ENCODE measurements at regions not wholly inside any gene's neighbourhood (a gene's known extent, or its start where the extent isn't known, plus 50 kb on each side); places are given as distances from the start of the nearest gene placed in this dataset.
"Not testable (repeated sequence)": the region's sequence is repeated elsewhere in the genome, so short reads cannot be mapped to it uniquely, and the experiment has no call there.

DNA sequence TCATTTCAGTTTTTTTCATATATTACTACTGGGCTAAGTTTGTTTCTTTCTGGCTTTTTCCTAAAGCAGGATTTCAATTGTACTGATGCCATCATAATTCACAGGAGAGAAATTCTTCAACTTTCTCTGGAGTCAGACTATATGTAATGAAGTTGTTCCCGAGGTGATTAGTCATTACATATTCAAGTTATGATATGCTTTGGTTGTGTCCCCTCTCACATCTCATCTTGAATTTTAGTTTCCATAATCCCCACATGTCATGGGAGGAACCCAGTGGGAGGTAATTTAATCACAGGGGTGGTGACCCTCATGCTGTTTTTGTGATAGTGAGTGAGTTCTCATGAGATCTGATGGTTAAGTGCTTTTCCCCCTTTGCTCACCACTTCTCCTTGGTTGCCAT is 227.5 kb upstream of the LRIG3 start:
- no peak for DNase-seq (ENCODE audit: low read depth)

DNA sequence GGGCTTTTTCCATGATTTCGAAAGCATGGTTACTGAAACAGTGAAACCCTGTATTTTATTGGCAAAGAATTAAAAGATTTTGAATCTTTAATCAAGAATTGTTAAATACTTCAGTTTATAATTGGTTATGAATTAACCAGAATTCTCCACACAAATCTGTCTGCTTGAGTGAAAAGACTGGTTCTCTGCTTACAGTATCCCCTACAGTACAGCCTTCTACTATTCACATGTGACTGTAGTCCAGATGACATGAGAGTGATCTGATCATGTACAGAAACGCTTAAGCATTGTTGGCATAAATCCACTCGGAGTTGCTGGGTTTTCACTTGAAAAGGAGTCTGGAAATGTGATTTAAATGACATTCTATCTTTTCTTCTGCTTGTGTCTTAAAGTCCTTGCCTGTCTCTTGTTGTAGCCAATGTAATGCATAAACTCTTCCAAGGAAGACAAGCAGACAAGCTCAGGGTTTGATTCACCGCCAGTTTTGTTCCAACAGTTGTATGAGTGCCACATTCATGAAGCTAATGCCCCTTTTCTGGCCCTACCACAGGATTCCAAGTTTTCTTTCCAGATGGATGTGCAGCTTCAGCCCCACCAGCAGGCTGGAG is 222.0 kb upstream of the LRIG3 start:
- no peak for DNase-seq (ENCODE audit: low read depth)

- no peak for DNase-seq (ENCODE audit: low read depth)
These were observed 214.4 kb upstream of the LRIG3 start for GRCh38 chr12:59134750-59135149.

DNA sequence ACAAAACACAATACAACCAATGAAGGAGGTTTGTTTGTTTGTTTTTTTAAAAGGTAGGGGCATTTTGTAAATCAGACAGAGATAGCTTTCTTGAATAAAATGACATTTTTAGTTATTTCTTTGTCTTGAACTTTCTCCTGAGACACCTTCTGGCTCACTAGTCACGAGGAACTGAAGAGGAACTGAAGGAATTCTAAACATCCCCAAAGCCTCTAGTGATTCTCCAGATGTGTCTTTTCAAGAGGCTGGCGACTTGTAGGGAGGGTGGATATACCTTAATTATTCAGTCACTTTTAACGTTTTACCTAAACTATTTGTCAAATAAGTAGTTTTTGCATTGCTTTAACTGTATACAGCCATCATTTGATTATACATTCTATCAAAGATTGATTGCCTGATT is 211.2 kb upstream of the LRIG3 start:
- no peak for DNase-seq (ENCODE audit: low read depth)

DNA sequence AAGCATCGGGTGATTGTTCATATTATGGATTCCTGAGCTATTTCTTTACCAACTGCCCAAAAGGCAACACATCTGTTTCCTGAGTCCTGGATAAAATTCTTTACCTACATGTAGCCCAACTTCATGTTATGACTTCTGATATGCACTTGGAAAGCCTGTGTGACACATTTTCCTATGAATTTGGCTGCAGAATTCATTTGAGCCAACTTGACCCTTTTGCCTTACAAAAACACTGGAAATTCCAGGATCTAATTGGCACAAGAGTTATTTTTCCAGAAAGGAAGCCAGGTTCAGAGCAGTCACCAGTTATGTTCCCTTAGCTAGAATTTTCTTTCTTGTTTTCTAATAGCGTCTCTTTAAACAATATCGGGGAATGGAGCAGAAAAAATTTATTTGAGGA is 202.5 kb upstream of the LRIG3 start:
- no peak for DNase-seq (ENCODE audit: low read depth)

DNA sequence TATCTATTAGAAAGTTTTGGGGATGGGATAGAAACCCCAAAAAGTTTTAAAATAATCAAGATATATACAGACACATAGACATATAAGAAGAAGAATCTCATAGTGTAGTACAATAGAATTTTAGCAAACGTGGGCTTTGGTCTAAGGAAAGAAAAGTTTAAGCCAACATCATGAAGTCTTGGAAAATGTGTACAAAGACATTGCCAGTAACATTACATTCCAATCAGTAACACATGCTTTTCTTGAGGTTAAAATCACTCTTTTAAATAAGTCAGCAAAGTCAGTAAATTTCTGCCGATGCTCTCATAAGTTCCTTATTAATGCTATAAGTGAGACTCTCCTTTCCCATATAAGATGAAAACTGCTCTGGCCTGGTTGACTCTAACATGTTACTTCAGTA is 201.1 kb upstream of the LRIG3 start:
- DNase-seq (ENCODE audit: low read depth), result no peak

- DNase-seq (ENCODE audit: low read depth), result no peak
These were observed 199.4 kb upstream of the LRIG3 start for GRCh38 chr12:59119676-59120075.

DNA sequence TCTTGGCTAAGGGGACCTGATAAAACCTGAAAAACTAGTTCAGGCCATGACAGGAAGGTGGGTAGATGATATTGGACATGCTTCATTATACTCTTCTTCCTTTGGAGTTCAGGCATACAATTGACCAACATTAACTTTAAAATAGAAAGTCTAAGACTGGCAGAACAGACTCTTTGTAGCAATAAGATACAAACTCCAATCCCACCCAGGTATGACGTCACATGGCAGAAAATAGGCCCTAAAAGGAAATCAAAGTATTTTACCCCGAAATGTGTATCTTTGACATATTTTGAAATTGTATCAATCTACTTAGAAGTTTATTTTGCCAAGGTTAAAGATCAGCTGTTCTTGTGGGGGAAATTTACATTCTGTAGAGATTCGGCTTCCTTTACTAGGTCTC is 198.1 kb upstream of the LRIG3 start:
- DNase-seq (ENCODE audit: low read depth), result no peak

DNA sequence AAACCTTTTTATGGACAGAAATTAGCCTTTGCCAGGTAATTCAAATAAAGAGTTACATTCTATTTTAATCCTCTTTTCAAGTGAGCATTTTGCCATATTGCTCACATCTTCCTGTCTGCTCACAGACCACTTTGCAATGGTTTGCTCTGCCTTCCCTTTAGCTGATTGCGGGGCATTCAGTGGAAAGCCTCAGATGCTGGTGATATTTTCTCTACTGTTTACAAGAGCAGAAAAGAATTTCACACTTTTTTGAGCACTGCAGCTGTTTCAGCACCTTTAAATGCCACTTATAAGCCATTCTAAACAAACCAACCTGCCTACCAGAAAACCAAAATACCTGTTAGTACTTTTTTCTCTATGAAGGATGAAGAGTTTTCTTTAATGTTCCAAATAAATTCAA is 195.7 kb upstream of the LRIG3 start:
- no peak for DNase-seq (ENCODE audit: low read depth)

- DNase-seq (ENCODE audit: low read depth), result no peak
These were observed 195.2 kb upstream of the LRIG3 start for GRCh38 chr12:59115526-59115925.

DNA sequence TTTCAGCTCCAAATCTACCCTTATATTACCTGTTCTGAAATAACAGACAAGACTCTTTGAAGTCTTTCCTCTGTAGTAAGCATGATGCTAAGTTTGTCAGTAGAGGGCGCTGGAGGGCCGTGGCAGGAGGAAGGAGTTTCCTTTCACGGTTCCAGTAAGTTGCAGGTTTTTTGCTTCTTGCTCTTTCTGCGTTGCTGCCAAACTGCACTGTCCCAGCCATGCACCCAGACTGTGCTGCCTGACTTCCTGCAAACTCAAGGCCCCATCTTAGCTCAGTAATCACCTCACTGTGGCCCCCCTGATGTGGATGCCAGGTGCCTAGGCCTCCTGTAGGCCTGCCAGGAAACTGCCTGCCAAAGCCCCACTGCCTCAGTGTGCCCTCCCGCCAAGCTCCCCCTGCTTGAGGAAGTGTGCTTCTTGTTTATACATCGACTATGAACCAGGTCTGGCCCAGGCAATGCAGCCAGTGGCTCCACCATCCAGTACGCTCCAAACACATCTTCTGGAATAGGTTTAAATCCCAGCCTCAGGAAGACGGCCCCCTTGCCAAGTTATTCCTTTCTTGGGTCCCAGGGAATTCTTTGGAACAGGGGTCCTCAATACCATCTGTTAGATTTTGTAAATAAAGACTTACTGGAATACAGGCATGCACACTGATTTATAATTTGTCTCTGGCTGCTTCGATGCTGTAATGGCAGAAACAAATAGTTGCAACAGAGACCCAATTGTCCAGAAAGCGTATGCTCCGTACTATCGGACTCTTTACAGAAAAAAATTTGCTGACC is 193.7 kb upstream of the LRIG3 start:
- peak; percentile 13 for DNase-seq (ENCODE audit: low read depth)

GRCh38 chr12:59111851-59112250 is 191.5 kb upstream of the LRIG3 start:
- DNase-seq (ENCODE audit: low read depth), result no peak

- DNase-seq (ENCODE audit: low read depth), result not testable (repeated sequence)
These were observed 188.2 kb upstream of the LRIG3 start for GRCh38 chr12:59108516-59108915.

DNA sequence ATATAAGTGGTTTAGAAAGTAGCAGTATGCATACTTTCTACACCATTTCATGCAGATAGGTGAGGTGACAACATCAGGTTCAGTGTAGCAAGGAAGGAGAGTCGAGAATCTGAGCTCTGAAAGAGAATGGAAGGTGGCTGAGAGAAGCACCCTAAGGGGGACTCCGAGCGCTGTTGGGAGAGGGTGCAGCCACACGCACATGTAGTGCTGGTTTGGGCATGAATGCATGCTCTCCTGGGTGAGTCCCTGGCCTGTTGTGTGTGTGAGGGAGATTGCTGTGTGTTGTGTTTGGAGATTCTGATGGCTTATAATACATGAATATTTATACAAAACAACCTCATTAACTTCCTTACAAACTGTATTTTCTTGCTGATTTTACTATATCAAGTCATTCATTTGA is 180.3 kb upstream of the LRIG3 start:
- no peak for DNase-seq (ENCODE audit: low read depth)

- DNase-seq (ENCODE audit: low read depth), result no peak
These were observed 177.6 kb upstream of the LRIG3 start for GRCh38 chr12:59097876-59098275.

DNA sequence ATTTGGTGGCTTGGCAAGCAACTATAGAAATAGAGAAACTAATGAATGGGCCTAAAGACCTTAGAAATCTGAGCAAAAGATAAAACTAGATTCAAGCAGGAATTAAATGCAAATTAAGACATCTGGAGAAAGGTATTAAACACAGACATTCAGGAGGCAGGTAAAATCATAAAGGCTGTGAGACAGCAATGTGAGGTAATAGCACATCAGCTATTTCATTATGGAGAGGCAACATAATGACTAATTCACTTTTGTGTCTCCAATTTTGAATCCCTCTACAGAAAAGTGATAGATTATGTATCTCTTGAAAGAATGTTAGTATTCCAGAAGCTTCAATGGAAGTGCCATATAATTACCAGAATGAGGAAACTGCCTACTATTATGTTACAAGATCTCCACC is 175.9 kb upstream of the LRIG3 start:
- DNase-seq (ENCODE audit: low read depth), result no peak

- DNase-seq (ENCODE audit: low read depth), result no peak
These were observed 172.9 kb upstream of the LRIG3 start for GRCh38 chr12:59093073-59093772.

DNA sequence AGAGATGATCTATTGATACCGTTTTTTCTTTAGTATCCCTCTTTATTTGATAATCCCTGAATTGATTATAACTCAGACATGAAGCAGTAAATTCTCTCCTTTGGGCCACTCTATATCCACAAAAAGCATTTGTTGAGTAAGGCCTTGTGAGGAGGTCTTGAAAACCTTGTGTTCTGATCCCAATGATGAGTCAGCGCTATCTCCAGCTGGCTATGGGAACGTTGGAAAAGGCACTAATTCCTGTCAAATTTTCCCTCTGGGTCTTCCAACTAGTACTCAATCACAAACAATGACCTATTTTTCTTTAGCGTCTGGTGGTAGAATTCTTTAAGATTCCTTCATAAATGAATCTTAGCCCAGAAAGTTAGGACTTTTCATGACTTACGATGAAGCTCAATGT is 168.4 kb upstream of the LRIG3 start:
- no peak for DNase-seq (ENCODE audit: low read depth)

DNA sequence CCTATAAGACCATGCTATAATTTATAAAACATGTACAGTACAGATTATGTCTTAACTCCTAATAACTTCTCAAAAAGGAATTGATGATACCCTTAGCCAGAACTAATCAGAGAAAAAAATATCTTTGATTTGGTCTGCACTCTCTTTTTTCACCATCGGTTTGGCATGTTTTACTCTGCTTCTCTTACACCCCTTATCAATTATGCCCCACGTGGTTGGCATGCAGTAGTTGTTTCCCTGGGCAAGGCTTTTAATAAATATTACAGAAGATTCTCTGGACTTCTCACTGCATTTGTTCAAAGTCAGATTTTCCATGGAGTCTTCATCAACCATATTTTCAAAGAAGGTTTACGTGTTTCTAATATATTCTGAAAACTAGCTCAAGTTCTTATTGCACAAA is 167.4 kb upstream of the LRIG3 start:
- DNase-seq (ENCODE audit: low read depth), result no peak

GRCh38 chr12:59087077-59087673 is 166.9 kb upstream of the LRIG3 start:
- DNase-seq (ENCODE audit: low read depth), result no peak

- DNase-seq (ENCODE audit: low read depth), result no peak
These were observed 165.8 kb upstream of the LRIG3 start for GRCh38 chr12:59086126-59086525.

DNA sequence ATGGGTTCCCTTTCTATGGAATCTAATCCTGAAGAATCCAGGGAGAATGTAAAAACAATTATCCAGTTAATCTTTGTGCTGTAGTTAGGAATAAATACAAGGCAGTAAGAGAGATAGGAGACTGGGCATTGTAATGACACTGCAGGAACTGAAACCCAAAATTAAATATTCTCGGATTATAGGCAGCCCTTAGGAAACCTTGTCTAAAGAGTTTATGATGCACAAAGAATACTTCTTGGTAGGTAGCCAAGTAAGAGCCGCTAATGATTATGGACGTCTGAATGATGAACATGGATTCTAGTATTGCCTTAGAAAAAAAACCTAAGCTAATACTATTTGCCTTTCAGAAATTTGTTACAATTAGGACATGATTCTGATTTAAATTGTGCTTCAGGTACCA is 165.4 kb upstream of the LRIG3 start:
- DNase-seq (ENCODE audit: low read depth), result no peak
